HG02981 (cell line): ENCODE measurements at regions not wholly inside any gene's neighbourhood (a gene's known extent, or its start where the extent isn't known, plus 50 kb on each side); places are given as distances from the start of the nearest gene placed in this dataset.
"Not testable (repeated sequence)": the region's sequence is repeated elsewhere in the genome, so short reads cannot be mapped to it uniquely, and the experiment has no call there.

Source experiments
- ATAC-seq: cut with Tn5 transposase; IDR thresholded peaks from one replicate; pipeline ENCODE4 v1.9.1; 2021; ENCODE audit warnings: mild to moderate bottlenecking, moderate library complexity; ENCODE audit not compliant: unreplicated experiment

DNA sequence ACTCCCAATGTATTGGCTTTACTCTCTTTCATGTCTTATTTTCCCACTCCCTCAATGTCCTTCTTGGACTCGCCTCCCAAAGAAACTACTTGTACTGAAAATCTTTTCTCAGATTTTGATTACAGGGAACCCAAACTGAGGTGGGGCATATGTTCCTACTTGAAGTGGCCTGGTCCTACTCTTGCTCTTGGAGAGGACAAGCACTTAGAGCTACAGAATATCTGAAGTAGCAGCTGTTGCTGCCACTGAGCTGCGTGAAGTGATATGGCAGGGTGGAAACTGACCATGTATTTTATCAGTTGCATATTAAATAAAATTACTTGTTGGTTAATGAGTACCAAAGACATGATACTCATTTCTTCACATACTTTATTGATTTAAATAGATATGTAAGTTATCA lies 129.5 kb downstream of the TSEN15 start:
- no peak for ATAC-seq

DNA sequence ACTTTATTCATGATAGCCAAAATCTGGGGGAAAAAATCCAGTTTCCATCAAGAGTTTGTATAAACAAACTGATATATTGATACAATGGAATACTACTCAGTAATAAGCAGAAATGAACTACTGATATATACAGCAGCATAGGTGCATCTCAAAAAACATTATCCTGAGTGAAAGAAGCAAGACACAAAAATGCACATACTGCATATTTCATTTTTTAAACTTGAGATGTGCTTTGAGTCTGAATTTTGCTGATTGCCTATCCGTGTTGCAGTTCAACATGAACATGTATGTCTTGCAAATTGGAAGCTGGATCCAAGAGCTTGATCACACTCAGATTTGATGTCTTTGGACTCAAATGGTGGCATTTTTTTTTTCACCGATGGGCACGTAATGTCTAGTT lies 132.4 kb downstream of the TSEN15 start:
- no peak for ATAC-seq

DNA sequence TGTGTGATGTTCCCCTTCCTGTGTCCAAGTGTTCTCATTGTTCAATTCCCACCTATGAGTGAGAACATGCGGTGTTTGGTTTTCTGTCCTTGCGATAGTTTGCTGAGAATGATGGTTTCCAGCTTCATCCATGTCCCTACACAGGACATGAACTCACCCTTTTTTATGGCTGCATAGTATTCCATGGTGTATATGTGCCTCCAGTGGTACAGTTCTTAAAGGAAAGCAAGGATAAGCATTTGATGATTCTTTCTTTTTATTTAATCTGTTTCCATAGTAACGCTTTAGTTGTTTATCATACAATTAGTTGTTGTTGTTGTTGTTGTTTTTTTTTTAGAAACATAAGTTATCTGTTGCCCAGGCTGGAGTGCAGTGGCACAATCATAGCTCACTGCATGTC lies 133.1 kb downstream of the TSEN15 start:
- not testable (repeated sequence) for ATAC-seq

DNA sequence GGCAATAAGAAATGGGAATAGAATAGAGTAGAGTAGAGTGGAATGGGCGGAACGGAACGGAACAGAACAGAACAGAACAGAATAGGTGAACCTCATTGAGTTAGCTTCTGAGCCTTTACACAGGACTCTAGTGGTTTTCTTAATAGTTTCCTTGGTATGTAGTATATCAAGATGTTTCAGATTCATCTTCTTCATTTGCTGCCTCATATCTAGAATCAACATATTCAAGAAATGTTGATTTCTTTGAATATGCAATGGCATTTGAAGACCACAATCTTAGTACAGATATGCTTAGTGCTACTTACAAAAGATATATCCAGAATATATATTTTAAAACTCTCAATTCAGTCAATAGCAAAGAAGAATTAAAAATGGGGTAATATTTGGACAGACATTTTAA lies 133.8 kb downstream of the TSEN15 start:
- no peak for ATAC-seq

DNA sequence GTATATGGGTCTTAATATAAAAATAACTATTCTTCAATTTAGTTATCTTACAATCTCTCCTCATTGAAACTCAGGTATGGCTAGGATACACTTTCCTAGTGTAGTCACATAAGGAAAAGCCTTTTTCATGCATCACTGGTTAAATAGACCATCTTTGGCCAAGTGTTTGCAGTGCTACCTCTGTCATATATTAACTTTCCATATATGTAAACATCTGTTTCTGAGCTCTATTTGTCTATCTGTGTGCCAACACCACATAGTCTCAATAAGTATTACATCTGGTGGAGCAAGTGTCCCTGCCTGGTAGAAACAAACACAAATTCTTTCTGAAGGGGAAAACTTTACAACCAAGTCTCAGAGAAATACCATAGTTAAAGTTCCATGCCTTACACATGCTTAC lies 134.6 kb downstream of the TSEN15 start:
- ATAC-seq, result no peak

DNA sequence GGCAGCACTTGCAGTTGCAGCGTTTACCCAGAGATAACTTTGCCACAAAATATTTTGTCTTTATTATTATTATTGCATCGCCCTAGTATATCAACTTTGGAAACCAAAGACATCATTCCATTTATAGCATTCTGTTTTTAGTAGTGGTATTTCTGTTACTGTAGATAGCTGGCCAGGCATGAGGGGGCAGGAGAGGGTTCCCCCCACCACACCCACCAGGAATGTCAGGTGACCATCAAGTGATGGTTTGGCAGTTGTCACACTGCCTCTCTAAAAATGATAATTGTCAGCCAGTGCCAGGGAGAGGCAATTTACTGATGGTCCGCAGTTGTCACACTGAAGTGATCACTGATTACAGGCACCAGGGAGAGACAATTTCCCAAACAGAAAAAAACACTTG lies 135.6 kb downstream of the TSEN15 start:
- no peak for ATAC-seq

DNA sequence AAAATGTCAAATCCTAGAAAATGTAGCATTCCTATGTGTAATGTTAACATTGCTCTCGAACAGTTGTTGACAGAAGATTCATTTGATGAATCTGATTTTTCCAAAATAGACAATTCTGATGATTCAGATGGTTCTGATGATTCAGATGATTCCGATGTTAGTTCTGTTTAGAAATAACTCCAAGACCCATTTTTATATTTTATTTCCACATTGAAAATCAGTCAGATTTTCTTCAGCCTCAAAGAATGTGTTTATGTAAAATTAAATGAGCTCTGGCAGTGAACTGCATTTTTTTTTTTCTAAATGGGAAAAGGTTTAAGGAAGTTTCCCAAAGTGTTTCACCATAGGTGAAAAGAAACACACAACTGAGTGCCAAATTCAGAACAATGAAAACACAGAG lies 136.5 kb downstream of the TSEN15 start:
- ATAC-seq, result no peak

DNA sequence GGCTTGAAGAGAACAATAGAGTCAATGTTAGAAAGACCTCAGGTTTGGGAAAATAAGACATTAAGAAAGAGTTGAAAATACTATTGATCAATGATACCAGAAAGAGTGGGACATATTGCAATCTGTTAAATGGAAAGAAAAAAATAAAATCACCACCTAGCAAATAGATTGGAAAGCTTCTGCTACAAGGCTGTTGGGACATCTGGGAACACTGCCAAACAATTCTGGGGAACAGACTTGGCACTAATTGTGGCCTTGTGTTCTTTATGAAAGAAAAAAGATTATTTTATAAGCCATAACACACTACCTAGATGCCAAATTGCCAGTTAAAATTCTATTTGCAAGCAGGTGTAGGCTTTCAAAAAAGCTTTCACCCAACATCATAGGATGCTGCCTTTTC lies 137.8 kb downstream of the TSEN15 start:
- no peak for ATAC-seq

DNA sequence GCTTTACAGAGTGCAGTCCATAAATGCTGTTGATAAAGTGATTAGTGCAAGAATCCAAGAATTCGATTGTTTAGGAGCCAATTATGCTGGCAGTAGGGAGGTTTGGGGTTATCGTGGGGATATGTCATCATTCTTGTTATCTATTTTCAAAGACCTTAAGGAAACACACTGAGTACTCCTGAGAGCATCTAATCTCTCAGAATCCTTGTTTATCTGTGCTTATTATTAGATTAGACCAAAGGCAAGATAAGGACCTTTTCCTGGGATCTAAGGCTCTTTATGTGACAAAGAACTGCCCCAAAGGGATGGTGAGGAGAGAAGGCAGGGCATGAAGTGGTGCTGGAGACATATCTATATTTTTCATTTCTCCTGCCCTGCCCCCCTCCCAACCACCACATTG lies 139.1 kb downstream of the TSEN15 start:
- ATAC-seq, result no peak

DNA sequence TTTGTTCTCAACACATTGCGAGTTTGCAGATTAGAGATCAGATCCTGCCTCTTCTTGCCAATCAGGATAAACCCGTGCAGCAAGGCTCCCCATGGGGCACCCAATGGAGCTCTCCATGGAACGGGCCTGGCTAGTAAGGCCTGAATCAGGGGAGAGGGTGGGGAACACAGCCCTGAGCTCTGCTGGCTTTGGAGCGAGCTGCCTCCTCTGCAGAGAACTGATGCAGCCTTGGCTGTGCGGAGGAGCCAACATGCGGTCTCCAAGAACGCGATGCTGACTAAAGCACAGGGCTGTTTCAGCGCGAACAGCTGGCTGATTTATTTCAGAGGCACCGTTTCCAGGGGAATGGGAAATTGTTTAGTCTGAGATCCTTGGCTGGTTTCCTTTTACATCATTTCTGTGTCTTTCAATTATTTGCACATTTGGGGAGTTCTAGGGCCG lies 139.7 kb downstream of the TSEN15 start:
- no peak for ATAC-seq

DNA sequence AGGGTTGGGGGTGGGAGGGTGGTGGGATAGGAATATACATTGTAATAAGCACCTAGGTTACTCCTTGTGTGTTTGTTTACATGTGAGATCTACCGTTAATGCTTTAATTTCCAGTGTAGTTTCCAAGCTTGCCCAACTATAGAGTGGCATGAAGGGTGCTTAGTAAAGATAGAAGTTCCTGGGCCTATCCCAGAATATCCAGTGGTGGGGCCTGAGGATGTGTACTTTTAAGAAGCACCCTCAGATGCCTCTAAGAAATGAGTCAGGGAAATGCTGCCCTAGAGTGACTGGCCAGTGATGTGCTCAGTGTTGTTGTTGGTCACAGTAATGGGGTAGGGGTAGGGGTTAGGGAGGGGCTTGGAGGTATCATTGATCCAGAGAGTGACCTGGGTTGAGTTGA lies 141.3 kb downstream of the TSEN15 start:
- no peak for ATAC-seq

DNA sequence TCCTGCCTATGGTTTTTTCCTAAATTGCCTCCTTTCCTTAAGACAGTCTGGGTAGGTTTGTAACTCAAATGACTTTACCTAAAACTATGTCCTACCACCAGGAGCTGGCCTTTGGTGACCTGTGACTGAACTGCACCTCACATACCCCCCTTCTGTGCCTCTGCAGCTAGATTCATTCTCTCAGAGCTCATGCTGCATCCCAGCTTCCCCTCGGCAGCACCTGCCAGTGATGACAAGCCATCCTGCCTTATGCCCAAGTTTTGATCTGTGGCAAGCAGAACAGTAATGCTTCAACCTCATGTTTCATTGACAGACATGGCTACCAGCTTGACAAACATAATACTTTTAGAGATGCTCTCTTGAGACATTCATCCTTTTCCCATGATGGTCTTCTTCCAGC lies 141.9 kb downstream of the TSEN15 start:
- no peak for ATAC-seq

DNA sequence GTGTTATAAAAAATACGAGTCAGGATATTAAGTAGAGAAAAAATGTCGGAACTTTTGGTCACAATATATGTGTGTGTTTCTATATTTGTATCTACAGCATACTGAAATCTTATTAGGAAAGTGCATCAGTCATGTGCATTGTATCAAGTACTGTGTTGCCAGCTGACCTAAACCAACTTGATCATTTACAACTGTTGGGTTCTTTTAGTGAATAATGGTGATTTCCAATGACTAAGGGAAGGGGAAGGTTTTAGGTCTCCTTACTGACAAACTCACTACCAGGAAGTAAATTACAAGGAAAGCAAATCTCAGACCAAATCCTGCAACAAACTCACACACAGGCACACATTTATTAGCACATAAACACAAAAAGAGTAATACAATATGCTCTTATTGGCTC lies 142.7 kb downstream of the TSEN15 start:
- ATAC-seq, result no peak

DNA sequence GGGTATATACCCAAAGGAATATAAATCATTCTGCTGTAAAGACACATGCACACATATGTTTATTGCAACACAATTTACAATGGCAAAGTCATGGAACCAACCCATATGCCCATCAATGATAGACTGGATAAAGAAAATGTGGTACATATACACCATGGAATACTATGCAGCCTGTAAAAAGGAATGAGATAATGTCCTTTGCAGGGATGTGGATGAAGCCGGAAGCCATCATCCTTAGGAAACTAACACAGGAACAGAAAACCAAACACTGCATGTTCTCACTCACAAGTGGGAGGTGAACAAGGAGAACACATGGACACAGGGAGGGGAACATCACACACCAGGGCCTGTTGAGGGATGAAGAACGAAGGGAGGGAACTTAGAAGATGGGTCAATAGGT lies 144.2 kb downstream of the TSEN15 start:
- ATAC-seq, result not testable (repeated sequence)

DNA sequence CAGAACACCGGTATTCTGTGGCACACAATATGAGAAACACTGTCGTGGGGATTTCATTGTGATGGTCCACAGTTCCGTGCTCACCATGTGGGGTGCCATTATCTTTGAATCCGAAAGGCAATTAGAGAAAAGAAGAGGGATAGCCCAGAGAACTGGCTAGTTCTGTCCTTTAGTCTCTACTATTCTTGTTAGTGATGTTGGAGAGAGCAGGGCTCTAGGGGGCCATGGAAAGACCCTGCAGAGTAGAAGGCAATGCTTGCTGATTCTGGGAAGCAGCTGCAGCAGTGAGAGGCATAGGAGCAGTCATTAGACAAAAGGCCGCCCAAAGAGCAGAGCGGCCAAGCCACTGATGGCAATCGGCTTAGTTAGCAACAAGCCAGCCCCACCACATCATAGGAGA lies 146.3 kb downstream of the TSEN15 start:
- no peak for ATAC-seq

DNA sequence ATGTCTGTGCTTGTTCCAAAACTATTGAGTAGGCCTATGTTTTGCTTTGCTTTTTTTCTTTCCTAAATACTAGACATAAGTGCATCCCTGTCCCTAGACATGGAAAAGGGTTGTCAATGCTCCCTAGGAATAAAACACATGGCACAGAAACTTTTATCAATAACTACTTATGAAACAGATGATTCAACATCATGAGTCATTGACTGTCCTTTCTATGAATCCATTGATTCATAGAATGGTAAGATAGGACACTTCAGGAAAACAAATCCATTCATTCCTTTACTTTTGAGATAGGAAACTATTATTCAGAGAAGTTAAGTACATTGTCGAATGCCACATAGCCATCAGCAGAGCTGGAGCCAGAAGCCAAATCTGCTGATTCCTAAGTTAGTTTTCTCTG lies 147.5 kb downstream of the TSEN15 start:
- no peak for ATAC-seq

DNA sequence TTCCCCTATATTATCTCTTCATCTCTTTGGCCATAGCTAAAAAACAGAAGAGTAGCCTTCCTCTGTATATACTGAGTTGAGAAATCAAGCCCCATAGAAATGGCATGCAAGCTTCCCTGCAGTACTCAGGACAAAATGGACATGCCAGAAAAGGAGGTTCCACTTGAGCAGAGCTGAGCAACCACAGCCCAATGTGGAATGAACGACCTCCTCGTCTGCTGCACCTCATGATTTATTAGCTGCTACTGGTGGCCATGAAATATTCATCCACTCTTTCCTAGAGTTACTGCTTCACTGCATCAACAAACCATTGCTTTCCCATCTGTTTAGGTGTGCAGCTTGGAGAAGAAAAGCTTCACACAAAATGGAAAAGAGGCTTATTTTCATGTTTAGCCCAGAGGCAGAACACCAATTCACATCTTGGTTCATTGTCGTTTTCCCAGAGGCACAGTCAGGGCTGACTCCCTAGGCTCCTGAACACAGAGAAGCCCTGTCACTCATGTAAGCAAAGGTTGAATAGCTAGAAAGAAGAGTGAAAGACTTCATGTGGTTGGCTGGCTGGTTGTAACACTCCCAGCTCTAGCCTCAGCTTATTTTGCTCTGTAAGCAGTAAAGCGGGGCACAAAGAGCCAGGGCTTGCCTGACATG lies 148.0 kb downstream of the TSEN15 start:
- ATAC-seq, result no peak

DNA sequence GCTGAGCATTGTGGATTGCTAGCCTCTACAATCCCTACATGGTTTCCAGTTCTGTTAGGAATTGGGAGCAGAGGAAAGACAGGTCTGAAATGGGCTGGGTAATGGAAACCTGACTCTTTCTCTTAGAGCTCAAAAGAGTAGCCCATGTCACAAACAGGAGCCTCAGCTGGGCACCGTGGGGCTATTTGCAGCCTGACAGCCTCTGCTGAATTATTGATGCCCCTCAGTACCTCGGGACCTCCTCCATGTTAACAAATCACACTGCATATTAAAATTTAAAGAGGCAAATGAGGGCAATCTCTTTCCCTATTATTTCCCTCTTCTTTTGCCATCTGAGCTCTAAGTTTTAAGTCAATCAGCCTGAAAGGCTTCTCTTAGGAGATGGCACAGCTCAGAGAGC lies 157.1 kb downstream of the TSEN15 start:
- no peak for ATAC-seq

DNA sequence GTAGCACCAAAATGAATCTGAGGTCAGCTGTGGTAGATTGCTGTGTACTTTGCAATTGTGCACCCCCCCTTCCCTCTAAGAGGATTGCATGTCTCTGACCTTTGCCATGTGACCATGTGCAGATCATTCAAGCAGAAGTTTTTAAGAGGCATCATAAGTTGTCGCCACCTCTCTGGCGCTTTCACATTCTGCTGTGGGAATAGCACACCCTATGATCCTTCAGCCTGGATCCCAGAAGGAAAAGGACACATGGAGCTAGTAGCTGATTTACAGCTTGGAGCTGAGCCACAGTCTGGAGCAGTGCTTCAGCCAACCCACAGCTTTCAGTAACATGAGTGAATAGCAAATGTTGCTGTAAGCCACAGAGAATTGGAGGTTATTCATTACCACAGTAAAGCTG lies 158.5 kb downstream of the TSEN15 start:
- no peak for ATAC-seq

DNA sequence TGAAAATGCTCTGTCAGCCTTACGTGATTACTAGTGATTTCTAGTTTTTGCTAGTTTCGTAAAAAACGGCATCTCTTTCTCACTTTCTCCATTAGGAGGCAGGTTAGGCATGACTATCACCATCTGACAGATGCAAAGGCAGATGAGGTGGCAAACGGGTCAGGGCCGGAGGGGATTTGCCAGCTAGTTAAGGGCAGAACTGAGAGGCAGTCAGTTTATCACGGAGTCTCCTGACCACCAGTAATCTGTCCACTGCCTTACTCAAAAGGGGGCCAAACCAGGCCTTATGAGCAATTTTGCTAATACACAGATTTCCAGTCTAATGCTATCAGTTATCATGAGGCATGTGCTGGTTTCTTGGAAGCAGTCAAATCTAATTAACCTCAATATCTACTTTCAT lies 159.3 kb downstream of the TSEN15 start:
- ATAC-seq, result no peak

DNA sequence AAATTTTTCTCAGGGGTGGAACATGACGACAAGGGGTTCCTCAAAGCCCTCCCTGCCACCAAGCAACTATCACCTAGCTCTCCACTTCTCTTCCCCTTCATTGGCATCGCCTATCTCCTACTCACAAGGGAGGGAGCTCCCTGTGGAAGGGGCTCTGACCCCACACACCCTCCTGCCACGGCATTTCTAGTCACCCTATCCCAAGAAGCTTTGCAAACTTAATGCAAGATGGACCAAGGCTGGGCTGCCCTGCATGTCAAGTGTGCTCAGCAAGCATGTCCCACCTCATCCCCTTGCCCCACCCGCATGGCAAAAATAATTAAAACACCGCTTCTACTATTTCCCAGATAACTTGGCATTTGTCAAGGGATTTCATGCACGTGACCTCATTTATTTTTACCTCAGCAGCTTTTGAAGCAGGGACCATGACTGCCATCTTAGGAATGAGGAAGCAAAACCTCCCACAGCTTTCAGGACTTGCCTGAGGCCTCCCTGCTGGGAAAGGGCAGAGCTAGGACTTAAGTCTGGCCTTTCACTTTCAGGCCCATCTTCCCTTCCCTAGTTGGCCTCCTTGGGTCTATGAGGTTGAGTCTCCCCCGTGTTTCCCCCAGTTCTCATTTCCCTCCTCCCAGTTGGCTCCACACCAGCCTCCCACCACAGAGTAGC lies 161.3 kb downstream of the TSEN15 start:
- ATAC-seq, result no peak

DNA sequence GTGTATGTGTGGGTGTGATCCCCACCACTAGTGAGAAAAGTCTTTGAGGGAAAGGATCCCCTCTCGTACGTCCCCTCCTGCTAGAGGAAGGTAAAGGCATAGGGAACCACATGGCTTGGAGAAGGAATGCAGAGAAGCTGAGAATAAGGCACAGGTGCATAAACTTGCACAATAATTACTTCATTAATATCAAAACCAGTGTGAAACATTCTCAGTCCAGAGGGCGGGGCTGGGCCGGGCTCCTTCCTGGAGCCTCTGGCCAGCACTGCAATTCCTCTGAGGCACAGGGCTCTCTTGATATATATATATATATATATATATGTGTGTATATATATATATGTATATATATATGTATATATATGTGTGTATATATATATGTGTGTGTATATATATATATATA lies 162.6 kb downstream of the TSEN15 start:
- ATAC-seq, result no peak
